Left lung (tissue), 4 donors: ENCODE measurements at regions not wholly inside any gene's neighbourhood (a gene's known extent, or its start where the extent isn't known, plus 50 kb on each side); places are given as distances from the start of the nearest gene placed in this dataset.

ENCODE experiments used
- ATAC-seq: fragments of 200-7000 bp; cut with Tn5 transposase; one replicate; pipeline ENCODE4 v1.9.1; 2020; ENCODE audit warnings: moderate library complexity
- DNase-seq, 4 donors: peaks; one replicate each; pipeline ENCODE4 v3.0.0-alpha.2; 2013 to 2020
- H3K27ac ChIP-seq, 2 donors: fragments of 200-600 bp; sonication (generic) in 1 of 2; one replicate each; pipeline versions ENCODE4 v1.5.0 to v1.8.0; 2020 to 2021
- H3K27me3 ChIP-seq, 2 donors: fragments of 200-600 bp; sonication (generic) in 1 of 2; one replicate each; pipeline versions ENCODE4 v1.5.0 to v1.8.0; 2020 to 2021
- H3K36me3 ChIP-seq, 2 donors: fragments of 200-600 bp; sonication (generic) in 1 of 2; one replicate each; pipeline versions ENCODE4 v1.5.0 to v1.8.0; 2020 to 2021
- H3K4me1 ChIP-seq, 2 donors: fragments of 200-600 bp; one replicate each; pipeline ENCODE4 v1.8.0; 2021
- H3K4me3 ChIP-seq, 2 donors: fragments of 200-600 bp; sonication (generic) in 1 of 2; one replicate each; pipeline versions ENCODE4 v1.5.0 to v1.8.0; 2020 to 2021; ENCODE audit warnings: mild to moderate bottlenecking in 1 of 2
- H3K9me3 ChIP-seq, 2 donors: fragments of 200-600 bp; sonication (generic) in 1 of 2; one replicate each; pipeline versions ENCODE4 v1.5.0 to v1.8.0; 2020 to 2021
- intact Hi-C, 2 donors: fragments of 100-400 bp; cut with DNase I; formaldehyde crosslinking; loops; one replicate each; pipeline versions ENCODE4 v1.11.2 to v1.14.2; 2022
- TF ChIP-seq, protein P1 (sequence below), 2 donors: fragments of 200-600 bp; sonication (generic) in 1 of 2; IDR thresholded peaks; one replicate each; pipeline versions ENCODE4 v1.5.0 to v1.8.0; 2021; ENCODE audit warnings: antibody characterized with exemption in 2 of 2
- donor health status: DM: no; HTN: yes; CAD: no.
- donor health status: DM: no; HTN: no; CAD: no.

DNA sequence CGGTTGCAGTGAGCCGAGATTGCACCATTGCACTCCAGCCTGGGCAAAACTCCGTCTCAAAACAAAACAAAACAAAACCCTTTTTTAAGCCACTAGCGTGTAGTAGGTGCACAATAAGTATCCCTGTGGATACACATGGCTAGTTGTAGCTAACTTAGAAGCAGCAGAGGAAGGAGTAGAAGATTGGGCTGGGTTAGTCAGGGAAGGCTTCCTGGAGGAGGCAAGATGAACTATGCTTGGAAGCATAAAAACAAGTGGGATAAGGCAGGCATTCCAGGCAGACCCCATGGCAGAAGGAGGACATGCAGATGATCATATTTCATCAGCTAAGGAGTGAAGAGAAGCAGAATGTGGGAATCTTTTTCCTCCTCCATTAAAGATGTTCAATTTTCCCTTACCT lies 83.4 kb downstream of the IRX5 start:
- ATAC-seq: no peak
- intact Hi-C loops: no loop called here
- H3K4me1 ChIP-seq: no peaks in the 10 kb centered on the region

DNA sequence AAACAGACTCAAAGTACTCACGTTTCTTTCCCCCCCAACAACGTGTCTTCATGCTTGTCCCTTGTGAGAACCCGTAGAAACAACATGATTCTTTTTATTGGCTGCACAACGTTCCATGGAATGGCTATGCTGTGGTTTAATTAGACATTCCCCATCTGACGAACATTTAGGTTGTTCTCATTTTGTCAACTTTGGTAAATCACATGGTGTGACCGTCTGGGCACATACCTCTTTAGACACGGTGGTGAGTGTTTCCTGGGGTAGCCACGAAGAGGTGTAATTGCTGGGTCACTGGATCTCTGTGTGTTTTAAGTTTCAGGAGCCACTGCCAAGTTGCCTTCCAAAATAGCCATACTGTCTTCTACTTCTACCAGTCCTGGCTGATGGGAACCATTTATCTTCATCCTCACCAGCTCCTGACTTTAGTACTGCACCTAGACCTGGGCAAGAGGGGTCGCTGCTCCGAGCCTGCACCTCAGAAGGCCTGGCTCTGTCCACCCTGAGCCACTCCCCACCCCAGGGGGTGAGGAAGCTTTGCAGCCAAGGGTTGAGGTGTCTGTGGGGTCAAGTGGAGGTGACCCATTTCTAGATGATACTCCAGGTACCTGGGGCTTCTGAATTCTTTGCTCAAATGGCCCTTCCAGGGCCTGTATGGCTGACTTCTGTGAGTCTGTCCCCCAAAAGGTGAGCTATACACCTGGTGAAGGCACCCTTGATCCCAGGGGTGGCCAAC lies 84.7 kb downstream of the IRX5 start:
- intact Hi-C loops: no loop called here
- ATAC-seq: no peak
- DNase-seq: no peak
- Histone ChIP-seq H3K4me3 (no peak overlapping the region), H3K9me3 (no peaks in the 10 kb centered on the region), H3K27ac (no peak overlapping the region), H3K4me1 (no peaks in the 10 kb centered on the region), H3K27me3 (peaks cover 0 to 10% of the 10 kb centered on the region in 2 donors), H3K36me3 (no peaks in the 10 kb centered on the region)
- TF ChIP-seq, protein P1, sequence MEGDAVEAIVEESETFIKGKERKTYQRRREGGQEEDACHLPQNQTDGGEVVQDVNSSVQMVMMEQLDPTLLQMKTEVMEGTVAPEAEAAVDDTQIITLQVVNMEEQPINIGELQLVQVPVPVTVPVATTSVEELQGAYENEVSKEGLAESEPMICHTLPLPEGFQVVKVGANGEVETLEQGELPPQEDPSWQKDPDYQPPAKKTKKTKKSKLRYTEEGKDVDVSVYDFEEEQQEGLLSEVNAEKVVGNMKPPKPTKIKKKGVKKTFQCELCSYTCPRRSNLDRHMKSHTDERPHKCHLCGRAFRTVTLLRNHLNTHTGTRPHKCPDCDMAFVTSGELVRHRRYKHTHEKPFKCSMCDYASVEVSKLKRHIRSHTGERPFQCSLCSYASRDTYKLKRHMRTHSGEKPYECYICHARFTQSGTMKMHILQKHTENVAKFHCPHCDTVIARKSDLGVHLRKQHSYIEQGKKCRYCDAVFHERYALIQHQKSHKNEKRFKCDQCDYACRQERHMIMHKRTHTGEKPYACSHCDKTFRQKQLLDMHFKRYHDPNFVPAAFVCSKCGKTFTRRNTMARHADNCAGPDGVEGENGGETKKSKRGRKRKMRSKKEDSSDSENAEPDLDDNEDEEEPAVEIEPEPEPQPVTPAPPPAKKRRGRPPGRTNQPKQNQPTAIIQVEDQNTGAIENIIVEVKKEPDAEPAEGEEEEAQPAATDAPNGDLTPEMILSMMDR (IDR thresholded peaks at IDR 0.05): no peak

More for the DNA sequence above, 83.4 kb downstream of the IRX5 start:
- no peaks in the 10 kb centered on the region for H3K36me3 ChIP-seq
- TF ChIP-seq, protein P1 (IDR thresholded peaks at IDR 0.05): no peak
- H3K27me3 ChIP-seq: peaks cover 0 to 12% of the 10 kb centered on the region in 2 donors
- H3K27ac ChIP-seq: no peak overlapping the region
- H3K9me3 ChIP-seq: no peaks in the 10 kb centered on the region
- no peak overlapping the region for H3K4me3 ChIP-seq
- DNase-seq: no peak

DNA sequence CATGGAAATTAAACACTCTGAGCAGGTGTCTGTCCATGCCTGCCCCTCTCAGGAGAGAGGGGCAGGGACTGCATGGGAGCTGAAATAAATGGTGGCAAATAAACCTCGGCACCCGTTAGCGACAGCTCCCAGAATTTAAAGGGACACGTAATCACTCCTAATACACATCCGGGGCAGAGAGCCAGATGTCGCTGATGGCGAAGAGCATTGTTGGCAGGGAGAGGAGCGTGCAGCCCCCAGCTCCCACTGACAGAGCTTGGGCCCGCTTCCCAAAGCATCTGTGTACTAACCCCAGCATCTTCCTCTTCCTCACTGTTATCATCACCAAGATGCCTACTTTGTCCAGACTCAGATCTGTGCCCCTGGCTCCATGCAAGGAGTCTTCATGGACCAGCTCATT lies 85.8 kb downstream of the IRX5 start:
- H3K4me3 ChIP-seq: no peak overlapping the region
- no peaks in the 10 kb centered on the region for H3K36me3 ChIP-seq
- no peak overlapping the region for H3K27ac ChIP-seq
- H3K4me1 ChIP-seq: no peaks in the 10 kb centered on the region
- H3K9me3 ChIP-seq: peaks cover 0 to 2% of the 10 kb centered on the region in 2 donors
- ATAC-seq (no peak), DNase-seq (no peak)
- intact Hi-C loops: no loop called here
- TF ChIP-seq, protein P1 (IDR thresholded peaks at IDR 0.05): no peak
- peaks cover 0 to 11% of the 10 kb centered on the region in 2 donors for H3K27me3 ChIP-seq

DNA sequence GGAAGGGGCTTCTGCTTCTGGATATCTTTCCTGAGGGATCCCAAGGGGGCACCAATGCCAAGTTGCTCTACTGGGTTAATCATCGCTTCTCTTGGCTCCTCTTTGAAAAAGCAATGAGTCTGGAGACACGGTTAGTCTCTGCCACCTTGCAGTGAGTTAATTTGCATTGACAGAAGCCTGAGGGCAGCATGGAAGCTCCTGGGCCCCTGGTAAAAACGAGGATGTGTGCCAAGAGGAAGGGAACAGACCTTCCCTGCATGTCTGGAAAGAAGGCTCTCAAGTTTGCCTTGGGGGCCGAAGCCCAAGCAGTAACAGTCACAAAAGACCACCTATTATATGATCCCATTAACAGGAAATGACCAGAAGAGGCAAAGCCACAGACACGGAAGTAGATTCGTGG lies 86.7 kb downstream of the IRX5 start:
- peaks cover 0 to 19% of the 10 kb centered on the region in 2 donors for H3K27me3 ChIP-seq
- H3K4me1 ChIP-seq: no peaks in the 10 kb centered on the region
- H3K9me3 ChIP-seq: peaks cover 0 to 2% of the 10 kb centered on the region in 2 donors
- intact Hi-C loops: no loop called here
- DNase-seq (no peak), ATAC-seq (no peak)
- TF ChIP-seq, protein P1 (IDR thresholded peaks at IDR 0.05): no peak
- no peak overlapping the region for H3K27ac ChIP-seq
- H3K4me3 ChIP-seq: no peak overlapping the region
- H3K36me3 ChIP-seq: no peaks in the 10 kb centered on the region

DNA sequence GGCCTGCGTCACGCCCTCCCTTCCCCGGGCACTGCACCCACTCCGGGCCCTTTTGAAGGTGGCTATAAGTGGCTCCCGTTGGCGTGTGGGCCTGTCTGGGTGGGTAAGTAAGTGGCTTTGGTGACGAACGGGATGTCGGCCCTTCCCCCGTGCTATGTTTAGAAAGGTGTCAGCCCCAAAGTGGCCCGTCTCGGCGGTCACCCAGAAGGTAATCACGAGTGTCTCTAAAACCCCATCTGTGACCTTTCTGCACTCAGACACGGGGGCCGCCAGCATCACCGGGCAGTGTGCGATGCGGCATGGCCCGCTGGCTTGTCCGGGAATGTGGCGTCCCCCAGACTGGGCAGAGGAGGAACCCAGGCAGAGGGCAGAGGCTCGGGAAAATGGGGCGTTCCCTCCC lies 88.2 kb downstream of the IRX5 start:
- peaks cover 0 to 2% of the 10 kb centered on the region in 2 donors for H3K9me3 ChIP-seq
- peak in 1 of 4 donors; percentile 70 for DNase-seq

More for the DNA sequence above, 88.2 kb downstream of the IRX5 start:
- no peaks in the 10 kb centered on the region for H3K4me1 ChIP-seq
- intact Hi-C loops: no loop called here
- H3K36me3 ChIP-seq: no peaks in the 10 kb centered on the region
- TF ChIP-seq, protein P1 (IDR thresholded peaks at IDR 0.05): no peak
- no peak overlapping the region for H3K27ac ChIP-seq
- no peak for ATAC-seq
- no peak overlapping the region for H3K4me3 ChIP-seq
- peaks cover 0 to 19% of the 10 kb centered on the region in 2 donors for H3K27me3 ChIP-seq
